Osteoblast (primary cell): ENCODE measurements at regions not wholly inside any gene's neighbourhood (a gene's known extent, or its start where the extent isn't known, plus 50 kb on each side); places are given as distances from the start of the nearest gene placed in this dataset.

ENCODE experiments used
- DNase-seq: peaks from one replicate; pipeline ENCODE4 v3.0.0; 2011; ENCODE audit warnings: low spot score, mixed read lengths; ENCODE audit not compliant: insufficient read length; ENCODE audit errors: missing footprints
- H2AFZ ChIP-seq: 2 replicates; pipeline ENCODE4 v1.6.0; 2011; ENCODE audit warnings: mild to moderate bottlenecking, low read length
- H3K27ac ChIP-seq: 2 replicates; pipeline ENCODE4 v1.5.1; 2011; ENCODE audit warnings: mild to moderate bottlenecking, low read depth, low read length, moderate library complexity
- H3K27me3 ChIP-seq: 2 replicates; pipeline ENCODE4 v1.6.0; 2012; ENCODE audit warnings: mild to moderate bottlenecking, control low read depth, inconsistent platforms, low read length, moderate library complexity; ENCODE audit not compliant: insufficient read depth
- H3K36me3 ChIP-seq: 2 replicates; pipeline ENCODE4 v1.5.1; 2011; ENCODE audit warnings: mild to moderate bottlenecking, low read length, control low read depth, moderate library complexity; ENCODE audit not compliant: insufficient read depth
- H3K4me1 ChIP-seq: 2 replicates; pipeline ENCODE4 v1.5.1; 2011; ENCODE audit warnings: mild to moderate bottlenecking, low read length, control low read depth, moderate library complexity; ENCODE audit not compliant: insufficient read depth
- H3K4me2 ChIP-seq: 2 replicates; pipeline ENCODE4 v1.6.0; 2011; ENCODE audit warnings: mild to moderate bottlenecking, low read length; ENCODE audit not compliant: insufficient read depth
- H3K4me3 ChIP-seq: fragments of 200-600 bp; sonication (generic); 3 replicates; pipeline ENCODE4 v1.5.1; 2012; ENCODE audit warnings: mild to moderate bottlenecking, low read length, inconsistent platforms; ENCODE audit not compliant: insufficient read depth
- H3K79me2 ChIP-seq: 2 replicates; pipeline ENCODE4 v1.6.0; 2012; ENCODE audit warnings: mild to moderate bottlenecking, low read length, control low read depth, inconsistent platforms; ENCODE audit not compliant: insufficient read depth
- H3K9me3 ChIP-seq: 2 replicates; pipeline ENCODE4 v1.5.1; 2011; ENCODE audit warnings: low read depth, low read length, control low read depth
- H4K20me1 ChIP-seq: 2 replicates; pipeline ENCODE4 v1.6.0; 2012; ENCODE audit warnings: mild to moderate bottlenecking, low read length, control low read depth; ENCODE audit not compliant: insufficient read depth
- TF ChIP-seq, protein P1 (sequence below): IDR thresholded peaks from 2 replicates; pipeline ENCODE4 v1.5.1; 2011; ENCODE audit warnings: mild to moderate bottlenecking, low read depth, low read length, moderate library complexity; ENCODE audit errors: extremely low read depth

DNA sequence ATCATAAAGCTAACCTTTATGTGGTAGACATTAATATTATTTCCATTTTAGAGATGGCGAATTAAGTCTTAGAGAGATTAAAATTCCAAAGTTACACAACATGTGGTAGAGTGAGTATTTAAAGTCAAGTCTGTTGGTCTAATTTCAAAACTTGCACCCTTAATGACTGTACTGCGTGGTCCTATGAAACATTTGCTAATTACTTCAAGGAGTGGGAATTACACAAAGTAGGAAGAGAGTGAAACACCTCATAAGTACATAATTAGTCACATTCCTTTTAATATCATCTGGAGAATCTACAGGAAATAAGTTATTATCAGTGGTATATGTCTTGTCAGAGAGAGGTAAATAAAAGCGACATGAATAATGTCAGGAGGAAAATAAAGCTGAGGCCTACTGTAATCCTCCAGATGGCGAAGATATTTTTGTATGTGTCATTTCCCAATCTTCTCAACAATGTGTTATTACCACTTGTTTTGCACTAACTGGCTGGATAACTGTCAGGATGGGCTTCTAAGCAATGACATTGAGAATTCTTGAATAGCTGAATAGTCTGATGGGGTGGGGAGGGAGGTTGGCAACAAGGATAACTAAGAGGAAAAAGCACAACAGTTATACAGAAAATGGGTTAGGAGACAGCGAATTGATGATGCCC is 95.5 kb downstream of the TNFSF18 start:
- no peaks in the 10 kb centered on the region for H3K79me2 ChIP-seq
- peaks cover 11% of the 10 kb centered on the region for H3K4me1 ChIP-seq
- no peak overlapping the region for H3K4me2 ChIP-seq
- no peak overlapping the region for H3K27ac ChIP-seq
- TF ChIP-seq, protein P1, sequence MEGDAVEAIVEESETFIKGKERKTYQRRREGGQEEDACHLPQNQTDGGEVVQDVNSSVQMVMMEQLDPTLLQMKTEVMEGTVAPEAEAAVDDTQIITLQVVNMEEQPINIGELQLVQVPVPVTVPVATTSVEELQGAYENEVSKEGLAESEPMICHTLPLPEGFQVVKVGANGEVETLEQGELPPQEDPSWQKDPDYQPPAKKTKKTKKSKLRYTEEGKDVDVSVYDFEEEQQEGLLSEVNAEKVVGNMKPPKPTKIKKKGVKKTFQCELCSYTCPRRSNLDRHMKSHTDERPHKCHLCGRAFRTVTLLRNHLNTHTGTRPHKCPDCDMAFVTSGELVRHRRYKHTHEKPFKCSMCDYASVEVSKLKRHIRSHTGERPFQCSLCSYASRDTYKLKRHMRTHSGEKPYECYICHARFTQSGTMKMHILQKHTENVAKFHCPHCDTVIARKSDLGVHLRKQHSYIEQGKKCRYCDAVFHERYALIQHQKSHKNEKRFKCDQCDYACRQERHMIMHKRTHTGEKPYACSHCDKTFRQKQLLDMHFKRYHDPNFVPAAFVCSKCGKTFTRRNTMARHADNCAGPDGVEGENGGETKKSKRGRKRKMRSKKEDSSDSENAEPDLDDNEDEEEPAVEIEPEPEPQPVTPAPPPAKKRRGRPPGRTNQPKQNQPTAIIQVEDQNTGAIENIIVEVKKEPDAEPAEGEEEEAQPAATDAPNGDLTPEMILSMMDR, result no peak
- no peak overlapping the region for H2AFZ ChIP-seq
- no peaks in the 10 kb centered on the region for H4K20me1 ChIP-seq
- no peak overlapping the region for H3K4me3 ChIP-seq
- H3K36me3 ChIP-seq, result no peaks in the 10 kb centered on the region
- no peaks in the 10 kb centered on the region for H3K9me3 ChIP-seq
- no peaks in the 10 kb centered on the region for H3K27me3 ChIP-seq
- DNase-seq, result no peak

DNA sequence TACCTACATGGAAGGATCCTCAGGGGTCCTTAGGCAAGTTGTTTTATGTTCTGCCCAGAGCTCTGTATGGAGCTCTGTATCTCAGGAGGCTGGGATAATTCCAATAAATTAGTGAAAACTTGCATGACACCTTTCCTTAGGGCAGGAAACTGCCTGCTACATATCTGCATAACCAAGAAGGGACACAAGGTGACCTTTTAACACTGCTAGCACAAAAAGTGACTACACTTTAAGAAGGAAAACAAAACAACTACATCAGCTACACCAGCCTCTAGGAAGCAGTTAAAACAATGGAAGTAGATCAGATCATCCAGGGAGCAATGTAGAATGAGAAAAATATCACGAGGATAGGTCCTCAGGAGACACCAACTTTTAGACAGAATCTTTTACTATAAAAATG is 93.9 kb downstream of the TNFSF18 start:
- no peak overlapping the region for H3K4me2 ChIP-seq
- H3K36me3 ChIP-seq, result no peaks in the 10 kb centered on the region
- no peak for DNase-seq
- no peaks in the 10 kb centered on the region for H3K79me2 ChIP-seq
- H3K27ac ChIP-seq, result no peak overlapping the region
- no peak overlapping the region for H3K4me3 ChIP-seq
- no peaks in the 10 kb centered on the region for H3K27me3 ChIP-seq
- TF ChIP-seq, protein P1, result no peak
- H4K20me1 ChIP-seq, result no peaks in the 10 kb centered on the region
- H3K4me1 ChIP-seq, result peaks cover 15% of the 10 kb centered on the region
- H3K9me3 ChIP-seq, result no peaks in the 10 kb centered on the region
- H2AFZ ChIP-seq, result no peak overlapping the region

DNA sequence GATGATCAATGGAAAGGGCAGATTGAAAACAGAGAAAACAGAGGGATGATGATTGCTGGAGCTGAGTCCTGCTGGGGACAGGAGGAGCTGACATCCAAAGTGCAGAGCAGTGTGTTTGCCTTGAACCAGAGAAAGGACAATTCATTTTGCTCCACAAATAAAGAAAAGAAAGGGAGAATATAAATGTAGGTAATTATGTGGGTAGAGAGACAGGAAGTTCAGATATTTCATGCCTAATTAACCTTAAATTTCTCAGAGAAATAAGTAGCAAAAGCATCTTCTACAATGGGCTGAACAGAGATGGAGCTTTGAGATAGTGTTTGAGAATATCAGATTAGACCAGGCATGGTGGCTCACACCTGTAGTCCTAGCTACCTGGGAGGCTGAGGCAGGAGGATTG is 93.2 kb downstream of the TNFSF18 start:
- Histone ChIP-seq H3K9me3 (no peaks in the 10 kb centered on the region), H3K4me1 (peaks cover 15% of the 10 kb centered on the region), H3K79me2 (no peaks in the 10 kb centered on the region), H2AFZ (no peak overlapping the region), H3K27ac (no peak overlapping the region), H3K36me3 (no peaks in the 10 kb centered on the region), H3K27me3 (no peaks in the 10 kb centered on the region), H3K4me3 (no peak overlapping the region), H4K20me1 (no peaks in the 10 kb centered on the region), H3K4me2 (no peak overlapping the region)
- TF ChIP-seq, protein P1, result no peak
- DNase-seq, result no peak

DNA sequence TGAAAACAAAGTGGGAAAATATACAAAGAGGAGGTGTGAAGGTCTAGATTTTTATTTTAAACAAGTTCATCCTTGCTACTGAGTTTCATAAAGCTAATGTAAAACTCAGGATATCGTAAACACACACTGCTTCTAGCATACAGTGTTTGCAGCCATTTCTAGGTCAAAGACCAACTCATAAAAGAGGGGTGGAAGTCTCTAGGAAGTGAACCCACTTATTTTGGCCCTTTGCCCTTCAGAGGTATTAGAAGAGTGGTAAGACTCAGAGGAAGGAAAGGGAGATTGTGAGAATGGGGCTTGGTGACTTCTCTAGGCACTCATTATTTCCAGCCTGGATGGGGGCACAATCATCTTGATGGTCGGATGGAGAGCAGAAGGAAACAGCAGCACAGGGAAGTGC is 91.2 kb downstream of the TNFSF18 start:
- H3K4me2 ChIP-seq, result peak overlapping the region; percentile 39
- TF ChIP-seq, protein P1, result no peak
- peak overlapping the region; percentile 43 for H2AFZ ChIP-seq
- no peak overlapping the region for H3K4me3 ChIP-seq
- no peaks in the 10 kb centered on the region for H3K9me3 ChIP-seq
- no peaks in the 10 kb centered on the region for H3K36me3 ChIP-seq
- DNase-seq, result no peak
- H4K20me1 ChIP-seq, result no peaks in the 10 kb centered on the region
- no peaks in the 10 kb centered on the region for H3K27me3 ChIP-seq
- no peaks in the 10 kb centered on the region for H3K79me2 ChIP-seq
- peaks cover 15% of the 10 kb centered on the region for H3K4me1 ChIP-seq
- H3K27ac ChIP-seq, result no peak overlapping the region
